NCI-H748 (cell line): ENCODE measurements at regions not wholly inside any gene's neighbourhood (a gene's known extent, or its start where the extent isn't known, plus 50 kb on each side); places are given as distances from the start of the nearest gene placed in this dataset.
"Not testable (repeated sequence)": the region's sequence is repeated elsewhere in the genome, so short reads cannot be mapped to it uniquely, and the experiment has no call there.

Experiments
- DNase-seq: peaks from one replicate; lab custom pipeline; 2025; ENCODE audit not compliant: unreplicated experiment; lab: John Stamatoyannopoulos, UW

DNA sequence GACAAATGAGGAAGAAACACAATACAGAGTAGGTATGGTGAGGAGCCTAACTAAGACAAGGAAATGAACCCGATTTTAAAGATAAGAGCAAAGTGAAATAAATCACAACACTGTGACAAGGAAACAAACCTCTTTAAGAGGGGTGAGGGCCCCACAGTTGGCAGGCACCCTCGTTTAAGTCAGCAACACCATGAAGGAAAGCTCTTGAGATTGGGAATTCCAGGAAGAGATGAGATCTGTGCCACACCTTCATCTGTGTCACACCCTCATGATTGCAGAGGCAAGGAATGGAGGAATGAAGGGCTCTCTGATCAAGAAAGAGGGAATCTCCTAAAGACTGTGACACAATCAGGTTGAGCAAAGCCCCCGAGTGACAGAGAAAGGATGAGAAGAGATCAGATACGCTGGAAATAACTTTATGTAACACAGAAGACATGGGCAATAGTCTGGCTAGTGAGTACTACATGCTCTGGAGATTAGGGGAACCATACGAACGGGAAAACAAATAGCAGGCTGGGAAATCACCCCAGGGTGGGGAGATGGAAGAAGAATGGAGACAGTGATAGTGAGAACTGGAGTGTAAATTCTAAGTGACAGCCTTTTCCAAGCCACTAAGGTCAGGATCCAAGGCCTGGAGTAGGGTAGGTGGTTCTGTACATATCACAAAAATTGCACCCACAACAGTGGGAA, 51.7 kb upstream of the TERB2 start:
- DNase-seq, result not testable (repeated sequence)
